HCT116 (cell line): ENCODE measurements at regions not wholly inside any gene's neighbourhood (a gene's known extent, or its start where the extent isn't known, plus 50 kb on each side); places are given as distances from the start of the nearest gene placed in this dataset.

Experiments used
- CBX3 ChIP-seq: IDR thresholded peaks from 2 replicates; pipeline ENCODE4 v1.6.1; 2012; ENCODE audit warnings: low read depth
- CEBPB ChIP-seq: IDR thresholded peaks from 2 replicates; pipeline ENCODE4 v1.6.1; 2012; ENCODE audit warnings: low read depth
- CTCF ChIP-seq, 3 experiments: fragments of 200-600 bp in 1 of 3; sonication (generic) in 1 of 3; IDR thresholded peaks in 2 of 3; conservative IDR thresholded peaks in 1 of 3; 2 replicates each; pipeline ENCODE4 v1.5.1; 2012 to 2017; ENCODE audit warnings: low read depth in 2 of 3, low read length in 2 of 3, antibody characterized with exemption in 1 of 3, borderline replicate concordance in 1 of 3, control low read depth in 1 of 3, mild to moderate bottlenecking in 1 of 3, mixed read lengths in 1 of 3, mixed run types in 1 of 3, moderate library complexity in 1 of 3; ENCODE audit not compliant: insufficient read depth in 1 of 3
- FOSL1 ChIP-seq: IDR thresholded peaks from 2 replicates; pipeline ENCODE4 v1.6.1; 2012; ENCODE audit warnings: low read depth
- MAX ChIP-seq: IDR thresholded peaks from 2 replicates; pipeline ENCODE4 v1.6.1; 2012
- POLR2A ChIP-seq: IDR thresholded peaks from 2 replicates; pipeline ENCODE4 v1.7.0; 2011; ENCODE audit warnings: borderline replicate concordance; ENCODE audit not compliant: insufficient read depth, insufficient read length; ENCODE audit errors: extremely low read depth
- POLR2AphosphoS5 ChIP-seq: IDR thresholded peaks from 2 replicates; pipeline ENCODE4 v1.6.1; 2011; ENCODE audit warnings: mild to moderate bottlenecking, low read depth, low read length, moderate library complexity
- REST ChIP-seq: IDR thresholded peaks from 2 replicates; pipeline ENCODE4 v1.6.1; 2012; ENCODE audit warnings: low read depth
- SRF ChIP-seq: IDR thresholded peaks from 2 replicates; pipeline ENCODE4 v1.6.1; 2012; ENCODE audit warnings: low read depth
- TCF7L2 ChIP-seq: IDR thresholded peaks from 2 replicates; pipeline ENCODE4 v1.7.0; 2011; ENCODE audit warnings: borderline replicate concordance, inconsistent platforms; ENCODE audit not compliant: insufficient read depth, insufficient read length; ENCODE audit errors: extremely low read depth
- YY1 ChIP-seq: IDR thresholded peaks from 2 replicates; pipeline ENCODE4 v1.6.1; 2011; ENCODE audit warnings: low read length, low read depth, moderate library complexity, mild to moderate bottlenecking; ENCODE audit not compliant: insufficient replicate concordance; ENCODE audit errors: extremely low read depth

- TF ChIP-seq POLR2A (no peak), CTCF (IDR thresholded peaks at IDR 0.05 in 2 of 3, conservative IDR thresholded peaks at IDR 0.05 in 1 of 3; ENCODE audit: borderline replicate concordance in 1 of 3, insufficient read depth in 1 of 3, low read depth in 2 of 3, low read length in 2 of 3) (no peak), FOSL1 (no peak), REST (no peak), MAX (no peak), POLR2AphosphoS5 (no peak), TCF7L2 (no peak), CEBPB (no peak), YY1 (no peak), SRF (no peak), CBX3 (no peak)
These were observed 415.4 kb upstream of the PROK2 start for GRCh38 chr3:72200332-72200731.
